IPS DF 19.7 (cell line): ENCODE measurements at regions not wholly inside any gene's neighbourhood (a gene's known extent, or its start where the extent isn't known, plus 50 kb on each side); places are given as distances from the start of the nearest gene placed in this dataset.

Experiments
- DNase-seq: peaks from one replicate; pipeline ENCODE4 v3.0.0-alpha.2; 2013; ENCODE audit warnings: low read depth, low spot score

GRCh38 chr6:129920103-129920798, 59.1 kb upstream of the TMEM244 start:
- no peak for DNase-seq

DNA sequence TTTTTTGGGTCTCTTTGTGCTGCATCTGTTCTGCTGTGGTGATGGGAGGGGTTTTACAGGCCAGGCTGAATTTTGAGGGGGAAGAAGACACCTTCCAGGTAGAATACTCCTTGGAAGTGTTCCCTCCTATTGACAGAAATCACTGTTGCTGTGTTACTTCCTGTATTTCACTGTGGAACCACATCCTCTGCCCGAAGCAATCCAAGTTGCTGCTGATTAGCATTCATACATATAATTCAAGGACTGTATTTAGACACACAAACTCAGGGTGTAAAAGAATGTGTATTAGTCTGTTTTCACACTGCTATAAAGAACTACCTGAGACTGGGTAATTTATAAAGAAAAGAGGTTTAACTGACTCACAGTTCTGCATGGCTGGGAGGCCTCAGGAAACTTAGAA, 50.6 kb upstream of the TMEM244 start:
- DNase-seq, result no peak
